ENCODE measurements at regions not wholly inside any gene's neighbourhood (a gene's known extent, or its start where the extent isn't known, plus 50 kb on each side); places are given as distances from the start of the nearest gene placed in this dataset.

- TF ChIP-seq ZBTB33 (IDR thresholded peaks at IDR 0.05) (no peak), CTCF (IDR thresholded peaks at IDR 0.05; ENCODE audit: low read depth, low read length, missing input control) (no peak)
These were observed 58.0 kb upstream of the PALM2AKAP2 start for GRCh38 chr9:109722007-109722406.

Measured in liver (tissue), 2 donors.